WTC11 (cell line): ENCODE measurements at regions not wholly inside any gene's neighbourhood (a gene's known extent, or its start where the extent isn't known, plus 50 kb on each side); places are given as distances from the start of the nearest gene placed in this dataset.

Experiments used
- ATAC-seq: fragments of 200-7000 bp; cut with Tn5 transposase; 2 replicates; pipeline ENCODE4 v1.10.0; 2021; ENCODE audit warnings: mild to moderate bottlenecking, moderate library complexity
- CTCF ChIA-PET: fragments of 300-600 bp; sonication (Branson Sonifier 250); formaldehyde crosslinking; loops from one replicate; lab custom pipeline; 2021; ENCODE audit warnings: antibody characterized with exemption; lab: Charles Lee
- POLR2A ChIA-PET: fragments of 350-600 bp; sonication (Branson Sonifier 250); formaldehyde crosslinking; loops from one replicate; lab custom pipeline; 2021; ENCODE audit warnings: antibody characterized with exemption; lab: Charles Lee
- DNase-seq: peaks from one replicate; pipeline ENCODE4 v3.0.0; 2021; ENCODE audit warnings: low spot score
- H3K27ac Mint-ChIP-seq: 2 replicates; pipeline ENCODE4 v1.8.0; 2021; ENCODE audit warnings: mixed read lengths
- H3K27me3 Mint-ChIP-seq: 2 replicates; pipeline ENCODE4 v1.8.0; 2021; ENCODE audit warnings: low read depth, mild to moderate bottlenecking, moderate library complexity, mixed read lengths
- H3K36me3 Mint-ChIP-seq: 2 replicates; pipeline ENCODE4 v1.8.0; 2021; ENCODE audit warnings: mixed read lengths
- H3K4me1 Mint-ChIP-seq: 2 replicates; pipeline ENCODE4 v1.8.0; 2022; ENCODE audit warnings: mixed read lengths
- H3K4me3 Mint-ChIP-seq: 2 replicates; pipeline ENCODE4 v1.8.0; 2021; ENCODE audit warnings: mild to moderate bottlenecking, moderate library complexity, mixed read lengths
- H3K9me3 Mint-ChIP-seq: 2 replicates; pipeline ENCODE4 v1.8.0; 2021; ENCODE audit warnings: mixed read lengths
- ARID4B ChIP-seq: sonication (generic); formaldehyde crosslinking; IDR thresholded peaks from 2 replicates; pipeline ENCODE4 v1.8.0; 2023; ENCODE audit warnings: missing genetic modification reagents, mild to moderate bottlenecking, borderline replicate concordance
- ATF6 ChIP-seq: sonication (generic); formaldehyde crosslinking; IDR thresholded peaks from 2 replicates; pipeline ENCODE4 v1.8.1; 2023; ENCODE audit warnings: mild to moderate bottlenecking, missing genetic modification reagents
- CDX4 ChIP-seq: fragments of 250-450 bp; sonication (Bioruptor Pico); IDR thresholded peaks from 2 replicates; pipeline ENCODE4 v1.9.0; 2021; ENCODE audit warnings: moderate library complexity, mild to moderate bottlenecking, inconsistent platforms, borderline replicate concordance
- CREB1 ChIP-seq: sonication (generic); formaldehyde crosslinking; IDR thresholded peaks from 2 replicates; pipeline ENCODE4 v1.8.0; 2023; ENCODE audit warnings: mild to moderate bottlenecking, missing genetic modification reagents
- HMGXB4 ChIP-seq: sonication (generic); formaldehyde crosslinking; IDR thresholded peaks from 2 replicates; pipeline ENCODE4 v1.8.1; 2023; ENCODE audit warnings: mild to moderate bottlenecking, moderate library complexity, missing genetic modification reagents
- JUN ChIP-seq: sonication (generic); formaldehyde crosslinking; IDR thresholded peaks from 2 replicates; pipeline ENCODE4 v1.8.0; 2023; ENCODE audit warnings: mild to moderate bottlenecking, missing genetic modification reagents
- MLX ChIP-seq: sonication (generic); formaldehyde crosslinking; IDR thresholded peaks from 2 replicates; pipeline ENCODE4 v1.8.1; 2023; ENCODE audit warnings: mild to moderate bottlenecking, missing genetic modification reagents, moderate library complexity
- MXD4 ChIP-seq: fragments of 250-450 bp; sonication (Bioruptor Pico); IDR thresholded peaks from 2 replicates; pipeline ENCODE4 v1.8.0; 2021; ENCODE audit warnings: mild to moderate bottlenecking, moderate library complexity, borderline replicate concordance
- MYBL2 ChIP-seq: sonication (generic); formaldehyde crosslinking; IDR thresholded peaks from 2 replicates; pipeline ENCODE4 v1.8.1; 2023; ENCODE audit warnings: mild to moderate bottlenecking, moderate library complexity, missing genetic modification reagents
- NFYB ChIP-seq: sonication (generic); formaldehyde crosslinking; conservative IDR thresholded peaks from 2 replicates; pipeline ENCODE4 v1.8.0; 2022; ENCODE audit warnings: low read depth, missing genetic modification reagents
- NR2C2 ChIP-seq: sonication (generic); formaldehyde crosslinking; IDR thresholded peaks from 2 replicates; pipeline ENCODE4 v1.8.0; 2022; ENCODE audit warnings: mild to moderate bottlenecking, missing genetic modification reagents
- SMAD4 ChIP-seq: sonication (generic); formaldehyde crosslinking; IDR thresholded peaks from 2 replicates; pipeline ENCODE4 v1.8.0; 2022; ENCODE audit warnings: mild to moderate bottlenecking, missing genetic modification reagents
- TCF7 ChIP-seq: sonication (generic); formaldehyde crosslinking; IDR thresholded peaks from 2 replicates; pipeline ENCODE4 v1.8.0; 2022; ENCODE audit warnings: mild to moderate bottlenecking, low read depth, missing genetic modification reagents, moderate library complexity
- TEAD1 ChIP-seq: sonication (generic); formaldehyde crosslinking; IDR thresholded peaks from 2 replicates; pipeline ENCODE4 v1.8.0; 2022; ENCODE audit warnings: mild to moderate bottlenecking, missing genetic modification reagents
- USF2 ChIP-seq: sonication (generic); formaldehyde crosslinking; IDR thresholded peaks from 2 replicates; pipeline ENCODE4 v1.8.1; 2023; ENCODE audit warnings: mild to moderate bottlenecking, missing genetic modification reagents, moderate library complexity
- ZNF263 ChIP-seq: sonication (generic); formaldehyde crosslinking; IDR thresholded peaks from 2 replicates; pipeline ENCODE4 v1.8.1; 2022; ENCODE audit warnings: low read depth, mild to moderate bottlenecking, moderate library complexity, missing genetic modification reagents
- ZNF396 ChIP-seq: fragments of 250-450 bp; sonication (Bioruptor Pico); IDR thresholded peaks from 2 replicates; pipeline ENCODE4 v1.8.0; 2021; ENCODE audit warnings: mild to moderate bottlenecking, moderate library complexity, borderline replicate concordance
- ZNF532 ChIP-seq: fragments of 250-450 bp; sonication (Bioruptor Pico); IDR thresholded peaks from 2 replicates; pipeline ENCODE4 v1.9.0; 2021; ENCODE audit warnings: mild to moderate bottlenecking, borderline replicate concordance

GRCh38 chr15:85956532-85957275 is 123.0 kb upstream of the AGBL1 start (continued):
- TF ChIP-seq MXD4, result no peak

- Mint-ChIP-seq H3K36me3 (no peaks in the 10 kb centered on the region), H3K9me3 (peaks cover 30% of the 10 kb centered on the region), H3K27me3 (no peaks in the 10 kb centered on the region), H3K4me1 (no peaks in the 10 kb centered on the region), H3K27ac (no peak overlapping the region), H3K4me3 (no peak overlapping the region)
- DNase-seq, result no peak
- TF ChIP-seq CREB1 (CRISPR knock-in tag), result no peak
- no peak for TF ChIP-seq TEAD1 (CRISPR knock-in tag)
- no peak for TF ChIP-seq JUN (CRISPR knock-in tag)
- TF ChIP-seq ZNF532 (CRISPR knock-in tag), result no peak
- no peak for TF ChIP-seq CDX4
- TF ChIP-seq ATF6 (CRISPR knock-in tag), result no peak
- no peak for TF ChIP-seq ZNF396 (CRISPR knock-in tag)
- TF ChIP-seq ARID4B (CRISPR knock-in tag), result no peak
- no peak for TF ChIP-seq SMAD4 (CRISPR knock-in tag)
- TF ChIP-seq HMGXB4 (CRISPR knock-in tag), result no peak
- no peak for TF ChIP-seq ZNF263 (CRISPR knock-in tag)
- no peak for TF ChIP-seq NFYB (CRISPR knock-in tag)
- no peak for TF ChIP-seq USF2 (CRISPR knock-in tag)
- TF ChIP-seq MXD4, result no peak
- TF ChIP-seq MYBL2 (CRISPR knock-in tag), result no peak
- TF ChIP-seq TCF7 (CRISPR knock-in tag), result no peak
- TF ChIP-seq MLX, result no peak
- TF ChIP-seq NR2C2 (CRISPR knock-in tag), result no peak
- ATAC-seq, result no peak
- ChIA-PET CTCF (no interaction called here), POLR2A (no interaction called here)
These were observed 120.1 kb upstream of the AGBL1 start for GRCh38 chr15:85959611-85960010.
